GM20000 (cell line): ENCODE measurements at regions not wholly inside any gene's neighbourhood (a gene's known extent, or its start where the extent isn't known, plus 50 kb on each side); places are given as distances from the start of the nearest gene placed in this dataset.

Experiments used
- DNase-seq: peaks from one replicate; pipeline ENCODE4 v3.0.0; 2012; ENCODE audit warnings: low spot score
- TF ChIP-seq, protein P1 (sequence below): IDR thresholded peaks from 2 replicates; pipeline ENCODE4 v1.5.1; 2012; ENCODE audit warnings: mild to moderate bottlenecking, control low read depth; ENCODE audit errors: extremely low read depth, missing control alignments

DNA sequence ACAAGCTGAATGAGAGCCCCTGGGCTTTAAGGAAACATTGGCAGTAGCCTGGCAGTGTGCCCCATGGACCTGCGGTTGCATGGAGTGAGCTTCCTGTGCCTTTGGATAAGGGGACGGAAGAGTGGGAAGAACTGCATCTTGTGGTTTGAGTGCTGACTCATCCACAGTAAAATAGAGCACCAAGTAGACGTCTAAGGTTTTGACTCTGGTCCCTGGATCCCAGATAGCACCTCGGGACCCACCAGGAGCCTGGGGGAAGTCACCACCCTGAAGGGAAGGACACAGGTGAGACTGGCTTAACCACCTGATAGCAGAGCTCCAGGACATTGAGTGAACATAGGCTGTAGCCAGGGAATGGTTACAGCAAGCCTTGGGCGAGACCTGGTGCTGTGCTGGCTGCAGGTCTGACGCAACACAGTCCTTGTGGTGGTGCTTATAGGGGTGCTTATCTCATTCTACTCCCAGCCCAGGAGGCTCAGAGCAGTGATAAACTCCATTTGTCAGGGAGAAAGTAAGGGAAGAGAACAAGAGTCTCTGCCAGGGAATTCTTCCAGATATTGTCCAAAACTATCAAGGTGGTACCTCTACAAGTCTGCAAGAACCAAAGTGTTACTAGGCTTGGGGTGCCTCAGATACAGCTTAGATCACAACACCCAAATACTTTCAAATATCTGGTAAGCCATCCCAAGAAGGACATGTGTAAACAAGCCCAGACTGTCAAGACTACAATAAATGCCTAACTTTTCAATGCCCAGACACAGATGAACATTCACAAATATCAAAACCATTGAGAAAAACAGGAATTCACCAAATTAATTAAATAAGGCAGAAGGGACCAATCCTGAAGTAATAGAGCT lies 123.6 kb upstream of the TET2 start:
- TF ChIP-seq, protein P1, sequence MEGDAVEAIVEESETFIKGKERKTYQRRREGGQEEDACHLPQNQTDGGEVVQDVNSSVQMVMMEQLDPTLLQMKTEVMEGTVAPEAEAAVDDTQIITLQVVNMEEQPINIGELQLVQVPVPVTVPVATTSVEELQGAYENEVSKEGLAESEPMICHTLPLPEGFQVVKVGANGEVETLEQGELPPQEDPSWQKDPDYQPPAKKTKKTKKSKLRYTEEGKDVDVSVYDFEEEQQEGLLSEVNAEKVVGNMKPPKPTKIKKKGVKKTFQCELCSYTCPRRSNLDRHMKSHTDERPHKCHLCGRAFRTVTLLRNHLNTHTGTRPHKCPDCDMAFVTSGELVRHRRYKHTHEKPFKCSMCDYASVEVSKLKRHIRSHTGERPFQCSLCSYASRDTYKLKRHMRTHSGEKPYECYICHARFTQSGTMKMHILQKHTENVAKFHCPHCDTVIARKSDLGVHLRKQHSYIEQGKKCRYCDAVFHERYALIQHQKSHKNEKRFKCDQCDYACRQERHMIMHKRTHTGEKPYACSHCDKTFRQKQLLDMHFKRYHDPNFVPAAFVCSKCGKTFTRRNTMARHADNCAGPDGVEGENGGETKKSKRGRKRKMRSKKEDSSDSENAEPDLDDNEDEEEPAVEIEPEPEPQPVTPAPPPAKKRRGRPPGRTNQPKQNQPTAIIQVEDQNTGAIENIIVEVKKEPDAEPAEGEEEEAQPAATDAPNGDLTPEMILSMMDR = no peak
- no peak for DNase-seq

DNA sequence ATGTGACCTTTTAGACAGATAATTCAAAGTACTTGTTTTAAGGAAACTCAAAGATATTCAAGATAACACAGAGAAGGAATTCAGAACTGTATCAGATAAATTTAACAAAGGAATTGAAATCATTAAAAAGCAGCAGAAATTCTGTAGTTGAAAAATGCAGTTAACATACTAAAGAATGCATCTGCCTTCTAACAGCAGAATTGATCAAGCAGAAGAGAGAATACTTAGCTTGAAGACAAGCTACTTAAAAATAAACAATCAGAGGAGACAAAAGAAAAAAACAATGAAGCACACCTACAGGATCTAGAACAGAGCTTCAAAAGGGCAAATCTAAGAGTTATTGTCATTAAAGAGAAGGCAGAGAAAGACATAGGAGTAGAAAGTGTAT lies 123.0 kb upstream of the TET2 start:
- TF ChIP-seq, protein P1 = no peak
- DNase-seq = no peak

DNA sequence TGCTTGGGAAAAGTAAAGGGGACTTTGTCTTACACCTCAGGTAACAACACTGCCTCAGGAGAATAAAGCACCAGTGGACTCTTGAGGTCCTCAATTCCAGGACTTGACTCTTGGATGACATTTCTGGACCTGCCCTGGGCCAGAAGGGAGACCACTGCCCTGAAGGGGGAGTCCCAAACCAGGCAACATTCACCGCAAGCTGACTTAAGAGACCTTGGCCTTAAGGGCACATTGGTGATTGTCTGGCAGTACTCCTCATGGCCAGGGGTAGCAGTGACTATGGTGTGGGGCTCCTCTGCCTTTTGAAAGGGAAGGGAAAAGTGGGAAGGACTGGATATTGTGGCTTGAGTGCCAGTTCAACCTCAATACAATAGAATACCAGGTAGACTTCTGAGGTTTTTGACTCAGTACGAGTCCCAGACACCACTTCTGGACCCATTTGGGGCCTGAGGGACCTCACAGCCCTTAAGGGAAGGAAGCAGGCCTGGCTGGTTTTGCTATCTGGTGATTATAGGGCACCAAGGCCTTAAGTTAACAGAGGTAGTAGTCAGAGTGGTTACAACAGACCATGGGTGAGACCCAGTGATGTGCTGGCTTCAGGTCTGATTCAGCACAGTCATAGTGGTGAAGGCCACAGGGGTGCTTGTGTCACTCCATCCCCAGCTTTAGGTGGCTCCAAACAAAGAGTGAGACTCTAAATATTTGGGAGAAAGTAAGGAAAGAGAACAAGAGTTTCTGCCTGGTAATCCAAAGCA lies 121.2 kb upstream of the TET2 start:
- no peak for DNase-seq
- TF ChIP-seq, protein P1 = no peak

DNA sequence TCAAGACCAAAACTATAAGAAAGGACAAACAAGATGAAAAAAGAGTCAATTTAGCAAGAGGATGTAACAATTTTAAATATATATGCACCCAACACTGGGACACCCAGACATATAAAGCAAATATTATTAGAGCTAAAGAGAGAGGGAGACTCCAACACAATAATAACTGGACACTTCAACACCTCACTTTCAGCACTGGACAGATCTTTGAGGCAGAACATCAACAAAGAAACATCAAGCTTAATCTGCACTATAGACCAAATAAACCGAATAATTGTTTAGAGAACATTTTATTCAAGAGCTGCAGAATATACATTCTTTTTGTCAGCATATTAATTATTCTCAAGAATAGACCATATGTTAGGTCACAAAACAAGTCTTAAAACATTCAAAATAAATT lies 109.7 kb upstream of the TET2 start:
- DNase-seq = no peak
- TF ChIP-seq, protein P1 = no peak

DNA sequence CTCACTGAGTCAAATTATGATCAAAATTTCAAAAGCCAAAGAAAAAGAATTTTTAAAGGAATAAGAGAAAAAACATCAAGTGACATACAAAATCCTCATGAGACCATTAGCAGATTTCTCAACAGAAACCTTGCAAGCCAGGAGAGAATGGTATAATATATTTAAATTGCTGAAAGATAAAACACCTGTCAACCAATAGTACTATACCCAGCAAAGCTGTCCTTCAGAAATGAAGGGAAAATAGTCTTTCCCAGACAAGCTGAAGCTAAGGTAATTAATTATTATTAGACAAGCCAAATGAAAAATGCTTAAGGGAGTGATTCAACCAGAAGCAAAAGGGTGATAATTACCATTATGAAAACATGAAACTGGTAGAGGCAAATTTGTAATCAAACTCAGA lies 104.2 kb upstream of the TET2 start:
- TF ChIP-seq, protein P1 = no peak

DNA sequence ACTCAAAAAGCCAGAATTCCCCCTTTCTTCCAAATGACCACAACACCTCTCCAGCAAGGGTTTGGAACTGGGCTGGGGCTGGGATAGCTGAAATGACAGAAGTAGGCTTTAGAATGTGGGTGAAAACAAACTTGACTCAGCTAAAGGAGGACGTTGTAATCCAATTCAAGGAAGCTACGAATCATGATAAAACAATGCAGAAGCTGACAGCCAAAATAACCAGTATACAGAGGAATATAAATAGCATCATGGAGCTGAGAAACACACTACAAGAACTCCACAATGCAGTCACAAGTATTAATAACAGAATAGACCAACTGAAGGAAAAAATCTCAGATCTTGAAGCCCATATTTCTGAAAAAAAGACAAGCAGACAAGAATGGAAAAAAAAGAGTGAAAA lies 95.8 kb upstream of the TET2 start:
- no peak for DNase-seq
- TF ChIP-seq, protein P1 = no peak

More for the DNA sequence above, 104.2 kb upstream of the TET2 start:
- DNase-seq = no peak
